HG02642 (cell line): ENCODE measurements at regions not wholly inside any gene's neighbourhood (a gene's known extent, or its start where the extent isn't known, plus 50 kb on each side); places are given as distances from the start of the nearest gene placed in this dataset.

Experiments used
- ATAC-seq: cut with Tn5 transposase; IDR thresholded peaks from one replicate; pipeline ENCODE4 v1.9.1; 2021; ENCODE audit warnings: mild to moderate bottlenecking; ENCODE audit not compliant: unreplicated experiment, poor library complexity

DNA sequence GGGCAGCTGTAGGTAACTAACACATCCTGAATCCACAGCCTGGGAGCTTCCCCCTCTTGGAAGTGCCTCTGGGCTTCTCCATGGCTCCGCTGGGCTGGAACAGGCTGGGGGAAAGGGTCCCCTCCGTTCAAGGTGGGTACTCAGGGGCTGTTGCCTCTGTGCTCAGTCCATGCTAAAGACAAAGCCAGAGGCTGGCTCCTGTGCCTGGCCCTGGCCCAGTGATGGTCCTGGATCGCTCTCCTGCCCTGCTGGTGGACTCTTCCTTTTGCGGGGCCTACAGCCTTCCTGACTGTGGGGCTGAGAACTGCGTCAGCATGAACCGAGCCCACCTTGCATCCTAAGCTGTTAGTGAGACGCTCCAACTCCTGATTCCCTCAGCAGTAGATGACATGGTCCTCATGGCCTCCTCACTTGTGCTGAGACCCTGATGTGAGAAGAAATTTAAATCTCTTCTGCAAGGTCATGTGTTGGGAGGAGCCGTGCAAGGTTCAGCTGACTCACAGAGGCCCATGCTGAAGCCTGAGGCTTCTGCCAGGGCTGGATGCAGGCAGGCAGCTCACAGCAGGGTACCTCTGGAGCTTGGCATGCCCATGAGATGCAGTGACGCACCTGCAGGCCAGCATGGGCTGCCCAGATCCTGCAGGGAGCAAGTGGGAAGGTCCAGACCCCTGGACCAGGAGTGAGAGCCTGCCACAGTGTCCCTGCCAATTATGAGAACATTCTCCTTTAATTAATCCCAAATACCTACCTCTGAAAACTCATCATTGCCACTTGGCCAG is 1285.5 kb downstream of the TBC1D22A start:
- no peak for ATAC-seq

- ATAC-seq: peak; percentile 89
Observed at GRCh38 chr22:48045369-48045768, 1282.9 kb downstream of the TBC1D22A start.

- no peak for ATAC-seq
Observed at GRCh38 chr22:48044487-48045060, 1282.1 kb downstream of the TBC1D22A start.

- ATAC-seq: no peak
Observed at GRCh38 chr22:48043581-48043980, 1281.1 kb downstream of the TBC1D22A start.

GRCh38 chr22:48042621-48043395 is 1280.4 kb downstream of the TBC1D22A start:
- no peak for ATAC-seq

DNA sequence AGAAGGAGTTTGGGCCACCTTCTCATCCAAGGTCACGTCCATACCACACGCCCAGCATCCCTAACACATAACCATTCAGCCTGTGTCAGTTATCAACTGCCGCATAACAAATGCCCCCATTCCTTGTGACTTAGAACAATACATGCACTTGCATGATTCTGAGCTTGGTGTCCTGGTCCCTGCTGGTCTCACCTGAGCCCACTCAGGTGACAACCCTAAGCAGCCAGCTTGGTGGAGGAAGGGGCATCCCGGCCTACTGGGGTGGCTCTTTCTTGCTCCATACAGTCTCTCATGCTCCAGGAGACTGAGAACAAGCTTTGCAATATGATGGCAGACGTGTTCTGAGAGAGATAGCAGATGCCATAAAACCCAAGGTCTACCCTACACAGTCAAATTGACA is 1276.9 kb downstream of the TBC1D22A start:
- no peak for ATAC-seq

- ATAC-seq: no peak
Observed at GRCh38 chr22:48037618-48038017, 1275.2 kb downstream of the TBC1D22A start.

DNA sequence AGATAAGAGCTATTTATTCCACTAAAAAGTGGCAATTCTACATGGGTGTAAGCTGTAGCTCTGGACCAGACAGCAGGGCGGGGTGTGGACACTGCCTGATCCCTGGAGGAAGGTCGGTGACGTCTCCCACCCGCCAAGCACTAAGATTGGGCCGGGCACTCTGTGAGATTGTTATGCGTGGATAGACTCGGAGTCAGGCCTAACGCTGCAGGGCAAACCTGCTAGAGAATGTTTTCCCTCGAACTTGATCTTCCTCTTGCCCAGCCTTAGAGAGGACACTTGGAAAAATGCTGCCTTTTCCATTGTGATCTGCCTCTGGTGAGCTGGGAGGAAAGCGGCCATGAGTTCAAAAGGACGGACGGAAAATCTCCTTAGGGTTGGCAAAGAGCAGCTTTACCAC is 1273.4 kb downstream of the TBC1D22A start:
- no peak for ATAC-seq

DNA sequence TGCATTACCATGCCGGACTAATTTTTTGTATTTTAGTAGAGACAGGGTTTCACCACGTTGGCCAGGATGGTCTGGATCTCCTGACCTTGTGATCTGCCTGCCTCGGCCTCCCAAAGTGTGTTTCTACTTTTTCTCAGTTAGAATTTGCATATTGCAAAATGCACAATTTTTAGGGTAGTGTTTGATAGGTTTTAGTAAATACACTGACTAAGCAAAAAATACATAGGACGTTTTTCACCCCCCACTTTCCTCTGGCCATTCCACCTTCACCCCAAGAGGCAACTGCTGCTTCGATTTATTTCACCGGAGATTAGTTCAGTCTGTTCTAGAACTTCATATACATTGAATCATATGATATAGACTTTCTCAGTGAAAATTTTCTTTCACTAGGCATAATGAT is 1269.1 kb downstream of the TBC1D22A start:
- ATAC-seq: no peak

DNA sequence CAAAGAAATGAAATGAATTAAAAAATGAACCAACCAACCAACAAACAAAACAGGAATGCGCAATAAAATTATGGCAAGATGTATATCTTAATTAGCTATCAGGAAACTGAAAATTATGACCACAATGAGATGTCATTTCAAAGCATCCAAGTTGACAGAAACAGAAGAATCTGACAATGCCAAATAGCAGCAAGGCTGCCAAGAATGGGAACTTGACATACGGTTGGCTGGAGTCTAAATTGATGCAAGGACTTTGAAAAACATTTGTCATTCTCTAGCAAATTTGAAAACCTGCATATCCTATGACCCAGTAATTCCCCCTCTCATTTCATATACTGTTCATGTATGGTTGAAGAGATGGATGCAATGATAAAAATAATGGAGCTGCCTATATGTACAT is 1262.6 kb downstream of the TBC1D22A start:
- ATAC-seq: no peak

DNA sequence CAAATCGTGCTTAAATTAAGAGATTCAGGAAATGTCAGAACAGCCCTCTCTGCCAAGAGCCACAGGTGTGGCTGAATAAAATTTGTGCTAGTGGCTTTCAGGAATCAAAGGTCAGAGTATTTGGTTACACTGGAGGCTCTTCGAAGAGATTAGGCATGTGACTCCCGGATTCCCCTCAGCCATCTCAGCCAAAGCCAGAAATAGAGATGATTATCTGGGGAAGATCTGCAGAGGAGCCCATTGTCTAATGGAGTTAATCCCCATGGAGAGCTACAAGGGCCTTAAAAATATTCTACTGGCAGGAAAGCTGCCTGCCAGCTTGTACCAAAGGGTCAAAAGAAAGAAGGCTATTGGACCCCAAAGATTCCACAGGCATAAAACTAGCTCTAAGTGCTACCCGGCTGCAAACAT is 1259.5 kb downstream of the TBC1D22A start:
- no peak for ATAC-seq

GRCh38 chr22:48018346-48018745 is 1255.9 kb downstream of the TBC1D22A start:
- no peak for ATAC-seq

- no peak for ATAC-seq
Observed at GRCh38 chr22:48015701-48016100, 1253.3 kb downstream of the TBC1D22A start.

DNA sequence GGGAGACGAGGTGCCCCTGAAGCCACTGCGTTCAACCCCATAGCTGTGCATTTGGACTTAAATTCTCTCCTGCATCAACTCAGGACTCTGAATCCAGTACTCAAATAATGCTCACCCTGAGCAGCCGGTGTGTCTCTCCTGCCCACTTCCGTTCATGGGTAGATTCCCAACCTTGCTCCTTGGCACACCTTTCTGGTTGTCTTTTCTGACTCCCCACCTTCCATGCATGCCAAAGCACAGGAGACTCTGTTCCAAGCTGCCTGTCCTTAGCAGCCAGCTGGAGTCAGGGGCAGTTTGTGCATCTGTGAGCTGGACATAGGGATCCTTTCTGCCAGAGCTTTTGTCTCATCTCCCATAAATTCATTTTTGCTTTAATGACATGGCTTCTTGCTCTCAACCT is 1242.5 kb downstream of the TBC1D22A start:
- ATAC-seq: no peak

GRCh38 chr22:48004038-48004437 is 1241.6 kb downstream of the TBC1D22A start:
- no peak for ATAC-seq

DNA sequence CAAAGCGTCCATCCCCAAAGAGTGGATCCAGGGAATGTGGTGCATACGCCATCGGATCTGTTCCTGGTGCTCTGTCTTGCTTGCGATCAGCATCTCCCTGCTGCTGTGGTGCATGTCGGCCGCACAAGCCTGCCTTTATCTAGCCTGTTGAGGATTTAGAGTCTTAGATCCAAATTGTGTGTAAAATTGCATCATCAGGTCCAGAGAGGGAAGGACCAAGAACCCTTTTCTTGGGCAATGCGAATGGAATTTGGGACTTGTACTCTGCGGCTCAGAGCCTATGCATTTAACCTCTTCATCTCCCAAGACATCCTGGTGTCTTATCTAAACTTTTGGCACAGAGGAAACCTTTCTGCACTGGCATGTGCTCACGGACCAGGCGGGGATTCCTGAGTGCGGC is 1238.7 kb downstream of the TBC1D22A start:
- ATAC-seq: no peak

- no peak for ATAC-seq
Observed at GRCh38 chr22:47997612-47998011, 1235.2 kb downstream of the TBC1D22A start.

GRCh38 chr22:47997052-47997590 is 1234.7 kb downstream of the TBC1D22A start:
- ATAC-seq: no peak

DNA sequence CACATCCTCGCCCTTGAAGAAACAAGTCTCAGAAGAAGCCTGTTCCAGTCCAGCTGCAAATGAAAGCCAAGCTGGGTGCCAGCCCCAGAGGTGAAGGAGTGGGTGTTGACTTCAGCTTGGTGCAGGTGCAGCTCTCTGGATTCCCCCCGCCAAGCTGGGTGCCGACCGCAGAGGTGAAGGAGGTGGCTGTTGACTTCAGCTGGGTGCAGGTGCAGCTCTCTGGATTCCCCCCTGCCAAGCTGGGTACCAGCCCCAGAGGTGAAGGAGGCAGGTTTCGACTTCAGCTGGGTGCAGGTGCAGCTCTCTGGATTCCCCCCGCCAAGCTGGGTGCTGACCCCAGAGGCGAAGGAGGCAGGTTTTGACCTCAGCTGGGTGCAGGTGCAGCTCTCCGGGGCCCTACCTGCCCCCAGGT is 1234.0 kb downstream of the TBC1D22A start:
- ATAC-seq: peak; percentile 76

DNA sequence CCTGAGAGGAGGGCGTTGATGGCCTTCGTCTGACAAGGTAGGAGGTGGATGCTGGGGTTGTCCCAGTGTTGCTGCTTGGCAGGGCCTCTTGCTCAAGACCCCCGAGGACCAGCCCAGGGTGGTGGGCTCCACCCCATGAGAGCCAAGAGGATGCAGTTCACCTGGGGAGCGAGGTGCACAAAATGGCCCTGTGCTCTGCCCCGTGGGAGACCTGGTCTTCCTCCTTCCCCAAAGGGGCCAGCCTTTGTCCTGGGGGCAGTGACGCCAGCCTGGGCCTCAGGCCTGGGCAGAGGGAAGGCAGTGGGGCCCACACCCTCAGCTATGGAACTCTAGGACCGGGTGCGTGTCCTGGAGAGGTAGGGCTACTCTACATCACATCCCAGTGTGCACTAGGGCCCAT is 1233.3 kb downstream of the TBC1D22A start:
- no peak for ATAC-seq

- no peak for ATAC-seq
Observed at GRCh38 chr22:47995264-47995627, 1232.8 kb downstream of the TBC1D22A start.
